GM20431 (cell line): ENCODE measurements at regions not wholly inside any gene's neighbourhood (a gene's known extent, or its start where the extent isn't known, plus 50 kb on each side); places are given as distances from the start of the nearest gene placed in this dataset.
"Not testable (repeated sequence)": the region's sequence is repeated elsewhere in the genome, so short reads cannot be mapped to it uniquely, and the experiment has no call there.

Source experiments
- in situ Hi-C: fragments of 300-500 bp; cut with MseI, MboI; formaldehyde crosslinking; loops from one replicate; pipeline ENCODE4 v1.15.0; 2020; ENCODE audit warnings: low sequenced_read_pairs; ENCODE audit not compliant: unreplicated experiment

DNA sequence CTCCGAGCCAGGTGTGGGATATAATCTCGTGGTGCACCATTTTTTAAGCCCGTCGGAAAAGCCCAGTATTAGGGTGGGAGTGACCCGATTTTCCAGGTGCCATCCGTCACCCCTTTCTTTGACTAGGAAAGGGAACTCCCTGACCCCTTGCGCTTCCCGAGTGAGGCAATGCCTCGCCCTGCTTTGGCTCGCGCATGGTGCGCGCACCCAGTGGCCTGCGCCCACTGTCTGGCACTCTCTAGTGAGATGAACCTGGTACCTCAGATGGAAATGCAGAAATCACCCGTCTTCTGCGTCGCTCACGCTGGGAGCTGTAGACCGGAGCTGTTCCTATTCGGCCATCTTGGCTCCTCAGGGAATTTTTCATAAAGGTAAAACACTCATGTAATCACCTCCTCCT is 63.9 kb downstream of the RWDD3 start:
- in situ Hi-C loops = not testable (repeated sequence)

DNA sequence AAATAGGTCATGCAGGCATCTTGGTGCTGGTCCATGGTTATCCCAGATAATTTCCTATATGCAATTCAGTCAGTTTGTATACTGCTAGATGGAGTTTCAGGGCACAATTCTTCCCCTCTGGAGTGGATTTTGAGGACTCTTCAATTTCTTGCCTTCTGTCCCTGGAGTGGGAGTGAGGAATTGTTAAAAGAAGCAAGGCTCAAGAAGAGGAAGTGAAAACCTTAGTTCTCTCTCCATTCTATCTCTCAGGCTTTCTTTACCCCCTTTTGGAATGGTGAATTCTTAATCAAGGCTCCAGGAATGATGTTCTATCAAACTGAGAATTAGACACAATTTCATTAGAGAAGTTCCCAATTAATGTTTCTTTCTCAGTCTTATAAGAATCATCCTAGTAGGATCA is 67.1 kb downstream of the RWDD3 start:
- in situ Hi-C loops = no loop called here

DNA sequence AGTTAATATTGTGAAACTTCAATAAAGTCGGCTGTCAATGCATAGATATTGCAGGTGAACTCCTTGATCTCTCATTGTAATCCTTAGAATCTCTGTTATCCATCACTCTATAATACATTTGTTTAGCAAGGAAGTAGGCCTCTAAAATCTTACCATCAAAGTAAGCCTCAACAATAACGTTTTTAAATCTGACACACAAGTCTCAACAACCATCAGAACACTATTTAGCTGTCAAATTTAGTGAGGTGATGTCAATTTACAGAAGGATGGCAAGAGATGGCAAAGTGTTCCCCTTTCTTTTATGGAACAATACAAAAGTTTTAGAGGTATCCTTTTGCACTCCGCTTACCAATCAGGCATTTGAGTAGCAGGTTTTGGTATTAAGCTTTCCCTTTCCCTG is 67.6 kb downstream of the RWDD3 start:
- in situ Hi-C loops = no loop called here

DNA sequence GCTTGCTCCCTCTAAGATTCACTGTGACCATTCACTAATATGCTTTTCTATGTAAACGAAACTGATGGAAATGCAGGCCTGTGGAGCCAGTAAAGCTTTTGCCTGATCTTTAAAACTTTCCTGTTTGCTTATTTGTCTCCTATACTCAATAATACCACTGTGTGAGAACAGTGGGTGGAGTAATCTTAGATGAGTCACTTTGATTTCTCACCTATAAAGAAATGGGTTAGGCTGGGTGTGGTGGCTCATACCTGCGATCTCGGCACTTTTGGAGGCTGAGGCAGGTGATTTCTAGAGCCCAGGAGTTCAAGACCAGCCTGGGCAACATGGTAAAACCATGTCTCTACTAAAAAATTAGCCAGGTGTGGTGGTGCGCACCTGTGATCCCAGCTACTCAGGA is 70.8 kb downstream of the RWDD3 start:
- in situ Hi-C loops = no loop called here

DNA sequence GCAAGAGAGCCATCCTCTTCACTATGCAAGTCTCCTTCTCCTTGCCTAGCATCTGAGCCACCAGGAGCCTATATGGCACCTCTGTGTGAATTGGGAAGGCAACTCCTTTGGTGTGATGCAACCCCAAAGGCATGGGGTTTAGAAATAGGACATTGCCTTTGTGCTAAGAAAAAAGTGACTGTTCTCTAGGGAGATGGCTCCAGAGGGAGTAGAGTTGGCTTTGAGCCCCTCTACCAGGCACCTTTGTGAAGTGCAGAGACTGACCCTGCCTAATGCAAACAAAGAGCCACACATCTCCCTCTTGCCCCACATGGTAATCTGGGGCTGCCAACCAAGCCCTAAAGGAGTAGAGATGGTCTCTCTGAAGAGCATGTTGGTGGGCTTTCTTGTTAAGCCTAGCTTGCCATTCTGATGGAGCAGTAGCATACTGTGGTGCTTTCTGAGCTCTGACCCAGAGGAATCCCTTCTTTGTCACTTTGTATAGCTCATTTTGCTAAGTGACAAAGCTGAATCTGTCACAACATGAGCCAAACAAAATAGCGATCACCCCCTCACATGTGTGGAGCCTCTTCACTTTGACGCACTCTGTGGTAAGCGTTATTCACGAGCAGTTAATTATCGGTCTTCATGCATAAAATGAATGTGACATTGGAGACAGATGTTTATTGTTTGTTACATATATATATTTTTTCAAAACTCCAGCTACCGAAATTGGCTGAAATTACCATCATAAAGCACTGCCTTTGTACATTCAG is 74.4 kb downstream of the RWDD3 start:
- in situ Hi-C loops = no loop called here

DNA sequence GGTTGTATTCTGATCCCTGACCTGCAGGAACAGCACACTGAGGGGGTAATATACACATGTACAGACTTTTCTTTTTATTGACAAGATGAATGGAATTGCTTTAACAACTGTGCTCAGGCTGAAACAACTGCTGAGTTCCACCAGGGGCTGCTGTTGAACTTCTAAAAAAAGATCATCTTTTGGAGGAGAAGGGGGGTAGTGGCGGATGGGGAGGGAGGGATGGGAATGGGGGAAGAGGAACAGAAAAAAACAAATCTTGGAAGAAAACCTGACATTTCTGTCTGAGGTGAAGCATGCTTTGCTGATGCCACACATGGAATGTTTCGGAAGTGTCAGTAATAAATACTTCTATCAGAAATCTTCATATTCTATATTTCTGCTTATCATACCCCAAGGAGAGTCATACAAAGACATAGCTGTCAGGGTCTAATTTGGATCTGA is 75.0 kb downstream of the RWDD3 start:
- in situ Hi-C loops = no loop called here

DNA sequence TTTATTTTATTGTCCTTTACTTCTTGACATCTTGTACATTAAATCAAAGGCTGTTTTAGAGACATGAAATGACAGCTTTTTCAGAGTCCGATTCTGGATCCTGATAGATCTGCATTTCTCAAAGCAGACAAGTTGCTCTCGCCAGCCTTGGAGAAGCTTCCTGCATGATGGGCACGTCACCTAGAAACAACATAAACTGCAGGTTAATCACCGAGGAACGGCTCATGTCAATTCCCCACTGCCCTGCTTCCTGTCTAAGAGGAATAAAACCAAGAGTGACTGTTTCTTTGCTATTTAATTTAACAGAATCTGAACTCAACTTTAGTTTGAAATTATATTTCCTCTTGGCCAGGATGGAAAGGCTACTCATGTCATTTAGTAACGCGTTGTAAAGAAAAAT is 77.0 kb downstream of the RWDD3 start:
- in situ Hi-C loops = no loop called here

DNA sequence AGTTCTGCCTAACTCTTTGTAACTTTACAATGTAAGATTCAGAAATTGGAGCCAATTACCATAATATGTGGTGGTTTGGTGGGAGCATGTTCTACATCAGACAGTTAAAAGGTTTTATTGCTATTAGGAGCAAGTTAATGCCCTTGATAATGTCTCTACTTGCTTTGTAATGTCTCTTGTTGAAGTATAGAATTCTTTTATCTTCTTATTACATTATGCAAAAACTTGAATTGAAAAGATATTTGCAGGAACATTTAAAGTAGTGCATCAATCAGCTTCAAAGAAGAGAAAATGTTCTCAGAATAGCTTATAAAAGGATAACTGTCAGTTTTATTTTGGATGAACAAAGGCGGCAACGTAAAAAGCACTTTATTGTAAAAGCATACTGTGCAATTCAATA is 77.8 kb downstream of the RWDD3 start:
- in situ Hi-C loops = no loop called here

DNA sequence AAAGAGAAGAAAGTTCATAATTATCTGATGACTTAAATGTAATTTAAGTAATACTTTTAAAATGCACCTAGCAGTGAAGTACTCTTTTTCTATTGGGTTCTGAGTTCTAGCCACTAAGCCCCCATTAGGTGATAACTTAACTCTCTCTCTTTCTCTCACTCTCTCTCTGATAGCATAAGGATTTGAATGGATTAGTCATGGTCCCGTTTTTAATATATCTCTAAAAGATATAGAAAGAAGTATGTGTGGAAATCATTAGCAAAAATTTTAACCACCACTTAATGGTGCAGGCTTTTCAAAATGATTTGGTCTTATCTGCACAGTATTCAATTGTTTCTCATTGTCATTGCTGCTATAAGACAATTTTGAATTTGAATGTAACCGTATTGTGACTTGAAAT is 78.2 kb downstream of the RWDD3 start:
- in situ Hi-C loops = no loop called here

DNA sequence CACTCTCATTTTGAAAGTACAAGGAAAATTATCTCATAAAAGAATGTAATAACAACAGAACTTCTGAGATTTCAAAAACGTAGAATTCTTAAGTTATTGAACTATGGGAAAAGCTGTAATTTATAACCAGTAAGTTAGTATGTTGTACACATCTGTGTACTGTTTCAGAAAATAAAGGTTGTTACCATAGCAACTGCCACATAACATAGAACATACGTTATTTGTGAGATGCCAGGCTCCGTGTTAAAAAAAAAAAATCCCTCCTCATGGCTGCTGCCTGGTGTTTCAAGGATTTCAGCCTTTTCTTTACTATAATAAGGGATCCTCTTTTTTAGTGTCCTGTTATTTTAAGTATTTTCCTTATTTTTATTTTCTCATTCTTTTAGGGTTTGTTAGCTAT is 79.5 kb downstream of the RWDD3 start:
- in situ Hi-C loops = no loop called here

DNA sequence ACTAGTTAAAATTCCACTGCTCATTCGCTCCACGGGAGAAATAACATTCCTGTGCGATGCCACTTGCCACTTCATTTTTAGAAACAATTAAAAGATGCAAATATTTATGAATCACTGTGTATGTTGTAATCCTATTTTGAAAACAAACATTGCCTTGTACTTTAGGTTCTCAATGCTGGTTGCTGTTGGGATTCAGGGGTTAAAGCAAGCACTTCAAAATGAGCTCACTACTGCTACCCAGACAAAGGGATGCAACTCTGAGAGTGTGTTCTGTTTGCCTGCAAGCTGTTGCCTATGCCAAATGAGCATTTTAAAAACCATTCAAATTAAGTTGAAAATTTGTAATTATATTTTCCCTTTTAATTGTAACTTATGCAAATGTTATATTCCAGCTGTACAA is 87.5 kb downstream of the RWDD3 start:
- in situ Hi-C loops = no loop called here

DNA sequence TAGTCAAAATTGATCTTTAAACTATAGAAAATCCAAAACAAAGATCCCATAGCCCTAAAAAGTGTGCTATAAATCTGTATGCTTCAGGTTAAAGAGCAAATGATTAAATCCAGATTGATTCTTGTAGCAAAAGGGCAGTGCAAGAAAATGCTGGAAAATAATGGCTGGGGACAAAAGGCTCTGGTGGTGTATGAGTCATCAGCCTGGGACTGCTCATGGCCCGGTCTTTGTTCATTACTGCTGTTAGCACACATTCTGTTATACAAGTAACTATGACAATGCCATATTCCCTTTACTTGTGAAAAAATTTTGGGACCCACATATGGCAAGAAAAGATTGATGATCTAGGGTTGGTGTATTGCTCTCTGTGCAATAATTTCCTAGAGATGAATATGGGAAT is 89.1 kb downstream of the RWDD3 start:
- in situ Hi-C loops = no loop called here

DNA sequence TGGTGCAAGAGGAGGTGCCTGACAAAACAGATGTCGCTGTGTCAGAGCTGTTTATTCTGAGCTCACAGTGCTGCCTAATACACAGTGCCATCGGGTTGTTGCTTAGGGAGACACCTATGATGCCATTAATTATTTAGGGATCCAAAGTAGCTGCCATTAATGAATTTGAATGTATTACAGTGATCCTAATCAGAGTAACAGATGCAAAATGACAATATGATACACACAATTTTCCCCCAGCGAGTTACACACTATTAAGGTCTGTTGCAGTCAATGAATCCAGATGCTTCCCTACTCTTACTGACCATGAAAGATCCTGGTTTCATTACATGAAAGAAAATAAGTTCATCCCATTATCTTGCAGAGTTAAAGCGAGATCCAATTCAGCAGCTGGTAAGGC is 91.3 kb downstream of the RWDD3 start:
- in situ Hi-C loops = no loop called here

DNA sequence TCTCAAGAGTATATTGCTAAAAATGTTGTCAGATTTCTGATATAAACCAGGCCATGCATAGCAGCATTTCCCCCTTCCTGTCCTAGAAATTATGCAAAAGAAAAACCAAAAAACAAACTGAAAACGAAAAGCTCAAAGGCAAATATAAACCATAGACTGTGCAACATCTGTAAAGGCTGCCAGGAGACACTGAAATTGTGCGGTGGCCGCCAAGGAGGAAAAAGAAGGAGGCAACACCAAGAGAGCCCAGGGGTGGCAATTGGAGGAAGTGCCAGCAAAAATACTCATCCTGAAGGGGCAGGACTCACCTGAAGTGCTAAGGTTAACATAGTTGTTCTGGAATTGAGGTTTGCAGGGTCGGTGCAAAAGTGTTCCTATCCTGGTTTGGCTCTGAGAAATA is 92.0 kb downstream of the RWDD3 start:
- in situ Hi-C loops = no loop called here

DNA sequence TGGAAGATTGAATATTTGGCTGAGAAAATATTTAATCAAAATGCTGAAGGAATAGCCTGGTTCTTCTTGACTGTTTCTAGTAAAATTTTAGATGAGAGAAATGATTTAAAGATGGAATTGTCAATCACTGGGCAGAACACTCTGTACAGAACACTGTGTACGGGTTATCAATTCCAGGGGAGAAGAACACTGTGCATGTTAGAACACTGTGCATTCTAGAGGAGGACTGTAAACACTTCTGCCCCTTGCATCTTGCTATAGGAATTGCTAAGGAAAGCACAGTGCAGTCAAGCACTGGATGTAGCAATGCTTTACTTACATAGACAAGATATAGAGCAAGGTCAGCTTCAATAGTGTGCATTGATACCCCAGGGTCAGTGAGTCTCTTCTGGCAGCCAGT is 98.7 kb downstream of the RWDD3 start:
- in situ Hi-C loops = no loop called here

DNA sequence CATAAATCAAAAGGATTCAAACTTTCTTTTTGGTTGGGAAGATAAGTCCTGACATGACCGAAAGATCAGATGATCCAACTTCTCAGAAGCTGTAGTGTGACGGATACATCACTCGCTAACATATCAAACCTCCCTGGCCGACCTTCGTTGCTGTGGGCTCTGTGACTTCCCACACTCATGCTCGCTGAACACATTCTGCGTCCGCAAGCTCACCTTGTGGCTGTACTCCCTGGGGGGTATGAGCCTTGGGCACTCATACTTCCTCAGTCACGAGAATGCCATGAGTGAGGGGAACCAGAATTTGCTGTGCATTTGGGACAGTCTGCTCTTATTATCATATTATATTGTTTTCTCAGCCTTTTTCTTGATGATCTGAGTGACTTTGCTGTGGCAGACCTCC is 105.4 kb downstream of the RWDD3 start:
- in situ Hi-C loops = no loop called here

DNA sequence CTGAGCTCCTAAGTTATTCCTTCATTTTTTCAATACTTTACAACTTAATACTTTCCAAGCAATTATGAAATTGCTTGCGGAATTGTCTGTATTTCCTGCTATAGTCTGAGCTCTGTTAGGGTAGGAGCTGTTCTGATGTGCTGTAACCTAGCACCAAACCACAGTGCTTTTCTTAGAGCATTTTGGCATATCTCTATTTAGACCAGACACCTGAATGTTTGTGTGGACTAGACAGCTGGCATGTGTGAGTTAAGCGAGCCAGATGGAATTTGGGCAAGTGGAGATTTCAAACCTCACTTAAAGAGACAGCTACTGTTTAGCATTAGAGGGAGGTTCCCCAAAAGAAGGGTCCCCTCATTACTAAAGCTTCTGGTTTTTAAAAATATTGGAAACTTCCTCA is 106.1 kb downstream of the RWDD3 start:
- in situ Hi-C loops = no loop called here

DNA sequence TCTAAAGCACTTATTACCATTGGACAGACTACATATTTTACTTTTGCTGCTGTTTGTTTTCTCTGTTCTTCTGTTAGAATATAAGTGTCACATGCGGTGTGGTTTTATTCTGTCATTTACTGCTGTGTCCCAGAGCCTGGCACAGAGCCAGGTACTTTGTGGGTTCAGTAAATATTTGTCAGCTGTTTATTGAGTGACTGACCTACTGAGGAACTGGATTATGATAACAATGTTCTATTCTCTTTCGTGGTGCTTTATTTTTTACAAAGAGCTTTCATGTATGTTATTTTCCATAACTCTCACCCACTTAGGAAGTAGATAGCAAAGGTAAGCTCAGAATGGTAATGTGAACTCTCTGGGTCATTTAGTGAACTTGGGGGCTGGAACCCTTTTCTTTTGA is 118.8 kb downstream of the RWDD3 start:
- in situ Hi-C loops = no loop called here

DNA sequence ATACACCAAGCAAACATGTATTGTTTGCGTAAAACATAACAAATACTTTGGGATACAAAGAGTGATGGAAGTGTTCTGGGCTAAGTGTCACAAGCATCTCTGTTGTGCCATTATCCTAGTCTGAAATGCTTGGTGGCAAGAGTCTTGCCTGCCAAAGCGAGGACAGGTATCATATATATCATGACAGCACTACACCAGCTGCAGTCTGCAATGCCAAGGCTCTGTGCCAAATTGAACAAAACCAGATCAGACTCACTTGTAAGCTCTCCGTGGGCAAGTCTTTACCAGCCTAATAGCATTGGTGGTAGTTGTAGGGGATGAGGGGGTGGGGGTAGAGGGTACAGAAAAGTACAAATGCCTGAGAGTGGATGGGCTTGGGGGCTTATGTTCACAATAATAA is 119.2 kb downstream of the RWDD3 start:
- in situ Hi-C loops = no loop called here

DNA sequence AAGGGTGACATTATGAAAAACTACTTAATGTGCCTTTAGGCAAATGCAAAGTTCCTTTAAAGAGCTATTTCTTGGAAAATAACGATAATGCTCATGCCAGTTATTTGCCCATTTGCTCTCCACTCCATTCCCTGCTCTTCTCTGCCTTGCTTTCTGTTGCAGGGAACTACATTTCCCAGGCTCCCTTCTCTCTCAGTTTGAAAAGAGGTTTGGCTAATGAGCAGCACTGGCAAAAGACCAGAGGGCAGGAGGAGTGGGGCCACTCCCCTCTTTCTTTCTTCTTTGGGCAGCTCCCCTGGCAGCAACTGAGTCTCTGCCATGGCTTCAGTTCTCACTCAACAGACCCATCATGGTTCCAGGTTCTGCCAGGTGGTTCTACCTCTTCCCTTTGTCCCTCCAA is 130.5 kb downstream of the RWDD3 start:
- in situ Hi-C loops = no loop called here

DNA sequence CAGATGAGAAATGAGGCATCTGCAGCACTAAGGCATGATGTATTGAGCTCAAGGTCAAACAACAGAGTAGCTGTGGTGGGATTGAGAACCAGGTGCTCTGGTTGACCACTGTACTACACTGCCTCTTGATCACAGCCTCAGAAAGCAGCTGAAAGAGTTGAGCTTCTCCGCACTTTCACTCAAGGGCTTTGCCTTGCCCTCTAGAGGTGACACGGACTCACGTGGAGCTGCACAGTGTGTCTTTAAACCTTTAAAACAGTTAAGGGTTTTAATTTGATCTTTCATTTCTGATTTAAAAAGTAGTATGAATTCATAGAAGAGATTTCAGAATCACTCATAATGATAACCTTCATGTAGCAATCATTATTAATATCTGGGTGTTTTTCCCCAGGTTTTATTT is 132.5 kb downstream of the RWDD3 start:
- in situ Hi-C loops = no loop called here

DNA sequence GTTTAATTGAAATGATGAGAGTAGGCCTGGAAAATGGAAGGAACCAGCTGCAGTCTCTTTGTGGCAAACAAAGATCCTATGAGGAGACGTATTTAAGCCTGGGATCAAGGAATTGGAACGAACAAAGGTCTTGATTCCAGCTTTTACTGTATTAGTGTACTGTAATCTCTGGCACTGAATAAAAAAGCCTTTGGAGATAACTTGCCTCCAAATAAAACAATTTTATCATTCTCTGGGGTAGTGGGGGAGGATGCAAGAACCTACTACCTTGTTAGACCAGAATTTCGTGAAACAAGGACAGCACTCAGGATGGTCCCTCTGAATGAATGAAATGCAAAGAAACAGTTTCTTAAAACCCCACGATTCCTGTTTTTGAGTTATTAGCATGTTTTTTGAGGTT is 134.2 kb downstream of the RWDD3 start:
- in situ Hi-C loops = no loop called here
